Smooth muscle cell (in vitro differentiated cells): ENCODE measurements at regions not wholly inside any gene's neighbourhood (a gene's known extent, or its start where the extent isn't known, plus 50 kb on each side); places are given as distances from the start of the nearest gene placed in this dataset.
"Not testable (repeated sequence)": the region's sequence is repeated elsewhere in the genome, so short reads cannot be mapped to it uniquely, and the experiment has no call there.

Experiments
- DNase-seq: peaks from one replicate; lab custom pipeline; 2025; ENCODE audit not compliant: unreplicated experiment; lab: John Stamatoyannopoulos, UW
- H2AFZ ChIP-seq: fragments of 200-600 bp; sonication (generic); 2 replicates; pipeline ENCODE4 v1.6.0; 2016; ENCODE audit warnings: antibody characterized with exemption, low read depth, mild to moderate bottlenecking
- H3F3A ChIP-seq: fragments of 200-600 bp; sonication (generic); 2 replicates; pipeline ENCODE4 v1.6.0; 2017; ENCODE audit warnings: antibody characterized with exemption, low read depth
- H3K27ac ChIP-seq: fragments of 200-600 bp; sonication (generic); 2 replicates; pipeline ENCODE4 v1.5.1; 2016; ENCODE audit warnings: low read depth, mild to moderate bottlenecking
- H3K27me3 ChIP-seq: fragments of 200-600 bp; sonication (generic); 2 replicates; pipeline ENCODE4 v1.6.1; 2016; ENCODE audit warnings: low read depth, mild to moderate bottlenecking
- H3K36me3 ChIP-seq: fragments of 200-600 bp; sonication (generic); 2 replicates; pipeline ENCODE4 v1.5.1; 2016; ENCODE audit warnings: low read depth
- H3K4me1 ChIP-seq: fragments of 200-600 bp; sonication (generic); 2 replicates; pipeline ENCODE4 v1.5.1; 2016; ENCODE audit warnings: low read depth
- H3K4me2 ChIP-seq: fragments of 200-600 bp; sonication (generic); 2 replicates; pipeline ENCODE4 v1.6.0; 2016; ENCODE audit warnings: mild to moderate bottlenecking
- H3K4me3 ChIP-seq: fragments of 200-600 bp; sonication (generic); 2 replicates; pipeline ENCODE4 v1.5.1; 2016; ENCODE audit warnings: mild to moderate bottlenecking
- H3K79me2 ChIP-seq: fragments of 200-600 bp; sonication (generic); 2 replicates; pipeline ENCODE4 v1.6.0; 2016; ENCODE audit warnings: low read depth, mild to moderate bottlenecking
- H3K9ac ChIP-seq: fragments of 200-600 bp; sonication (generic); 2 replicates; pipeline ENCODE4 v1.6.0; 2016; ENCODE audit warnings: low read depth
- H3K9me3 ChIP-seq: fragments of 200-600 bp; sonication (generic); replicated peaks from 2 replicates; pipeline ENCODE4 v1.5.1; 2016; ENCODE audit warnings: low read depth
- H4K20me1 ChIP-seq: fragments of 200-600 bp; sonication (generic); 2 replicates; pipeline ENCODE4 v1.6.0; 2016; ENCODE audit warnings: low read depth
- WGBS: methylation state at CpG from one replicate; pipeline ENCODE4 v1.1.7; 2016; ENCODE audit warnings: low lambda C conversion rate; 5-methylcytosine and 5-hydroxymethylcytosine counted together
- TF ChIP-seq, protein P1 (sequence below): fragments of 200-600 bp; sonication (generic); IDR thresholded peaks from 2 replicates; pipeline ENCODE4 v1.5.1; 2017; ENCODE audit warnings: borderline replicate concordance, mild to moderate bottlenecking, antibody characterized with exemption; ENCODE audit not compliant: insufficient read depth, poor library complexity, severe bottlenecking

DNA sequence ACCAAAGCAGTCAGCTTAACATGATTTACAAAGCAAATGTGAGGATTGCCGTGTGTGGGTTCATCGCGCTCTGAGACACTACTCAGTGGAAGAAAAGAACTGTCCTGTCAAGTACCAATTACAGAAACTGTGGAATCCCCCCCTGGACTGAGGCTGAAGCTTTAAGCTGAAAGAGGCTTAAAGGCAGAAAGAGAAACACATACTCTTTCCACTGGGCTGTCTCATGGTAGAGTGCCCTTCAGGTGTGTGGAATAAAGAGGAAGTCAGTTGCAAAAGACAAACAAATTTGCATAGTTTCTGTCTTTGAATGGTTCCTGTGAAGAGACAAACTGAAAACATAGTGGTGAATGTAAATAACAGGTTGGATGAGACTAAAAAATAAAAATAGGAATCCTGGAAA lies 560.4 kb upstream of the SYNCRIP start:
- no peak overlapping the region for H3K4me3 ChIP-seq
- 66% methylated on average over 3 of the region's 3 CpGs for WGBS
- H3F3A ChIP-seq, result no peaks in the 10 kb centered on the region
- H3K27ac ChIP-seq, result no peak overlapping the region
- H3K4me2 ChIP-seq, result no peak overlapping the region
- H3K9ac ChIP-seq, result no peak overlapping the region
- no peak for DNase-seq
- no peaks in the 10 kb centered on the region for H3K79me2 ChIP-seq
- H3K36me3 ChIP-seq, result no peaks in the 10 kb centered on the region
- TF ChIP-seq, protein P1, sequence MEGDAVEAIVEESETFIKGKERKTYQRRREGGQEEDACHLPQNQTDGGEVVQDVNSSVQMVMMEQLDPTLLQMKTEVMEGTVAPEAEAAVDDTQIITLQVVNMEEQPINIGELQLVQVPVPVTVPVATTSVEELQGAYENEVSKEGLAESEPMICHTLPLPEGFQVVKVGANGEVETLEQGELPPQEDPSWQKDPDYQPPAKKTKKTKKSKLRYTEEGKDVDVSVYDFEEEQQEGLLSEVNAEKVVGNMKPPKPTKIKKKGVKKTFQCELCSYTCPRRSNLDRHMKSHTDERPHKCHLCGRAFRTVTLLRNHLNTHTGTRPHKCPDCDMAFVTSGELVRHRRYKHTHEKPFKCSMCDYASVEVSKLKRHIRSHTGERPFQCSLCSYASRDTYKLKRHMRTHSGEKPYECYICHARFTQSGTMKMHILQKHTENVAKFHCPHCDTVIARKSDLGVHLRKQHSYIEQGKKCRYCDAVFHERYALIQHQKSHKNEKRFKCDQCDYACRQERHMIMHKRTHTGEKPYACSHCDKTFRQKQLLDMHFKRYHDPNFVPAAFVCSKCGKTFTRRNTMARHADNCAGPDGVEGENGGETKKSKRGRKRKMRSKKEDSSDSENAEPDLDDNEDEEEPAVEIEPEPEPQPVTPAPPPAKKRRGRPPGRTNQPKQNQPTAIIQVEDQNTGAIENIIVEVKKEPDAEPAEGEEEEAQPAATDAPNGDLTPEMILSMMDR, result no peak
- H3K27me3 ChIP-seq, result no peaks in the 10 kb centered on the region
- no peak overlapping the region for H2AFZ ChIP-seq
- H4K20me1 ChIP-seq, result no peaks in the 10 kb centered on the region
- no peaks in the 10 kb centered on the region for H3K4me1 ChIP-seq
- no peaks in the 10 kb centered on the region for H3K9me3 ChIP-seq

DNA sequence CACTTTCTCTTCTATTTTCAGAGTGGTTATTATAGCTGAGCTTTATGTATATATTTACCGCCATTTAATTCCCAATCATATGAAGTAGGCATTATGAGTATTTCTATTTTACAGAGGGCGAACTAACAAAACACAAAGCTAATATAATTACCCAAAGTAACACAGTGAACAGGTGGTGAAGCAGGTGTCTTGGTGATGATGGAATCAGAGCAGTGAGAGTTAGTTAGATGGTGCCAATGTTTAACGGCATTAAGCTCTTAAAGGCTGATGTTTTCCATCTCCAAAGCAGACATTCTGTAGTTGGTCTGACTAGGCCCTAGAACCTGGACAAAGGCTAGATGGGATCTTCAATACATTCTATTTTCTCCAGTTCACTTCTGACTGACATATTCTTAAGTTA lies 551.1 kb upstream of the SYNCRIP start:
- no peaks in the 10 kb centered on the region for H3K79me2 ChIP-seq
- no peaks in the 10 kb centered on the region for H3K4me1 ChIP-seq
- no peaks in the 10 kb centered on the region for H3K9me3 ChIP-seq
- H3K4me2 ChIP-seq, result no peak overlapping the region
- no peak overlapping the region for H3K9ac ChIP-seq
- H4K20me1 ChIP-seq, result no peaks in the 10 kb centered on the region
- no peaks in the 10 kb centered on the region for H3F3A ChIP-seq
- TF ChIP-seq, protein P1, result no peak
- no peak for DNase-seq
- no peaks in the 10 kb centered on the region for H3K27me3 ChIP-seq
- no peaks in the 10 kb centered on the region for H3K36me3 ChIP-seq
- 92% methylated on average over 3 of the region's 3 CpGs for WGBS
- H2AFZ ChIP-seq, result no peak overlapping the region
- H3K27ac ChIP-seq, result no peak overlapping the region
- H3K4me3 ChIP-seq, result no peak overlapping the region

DNA sequence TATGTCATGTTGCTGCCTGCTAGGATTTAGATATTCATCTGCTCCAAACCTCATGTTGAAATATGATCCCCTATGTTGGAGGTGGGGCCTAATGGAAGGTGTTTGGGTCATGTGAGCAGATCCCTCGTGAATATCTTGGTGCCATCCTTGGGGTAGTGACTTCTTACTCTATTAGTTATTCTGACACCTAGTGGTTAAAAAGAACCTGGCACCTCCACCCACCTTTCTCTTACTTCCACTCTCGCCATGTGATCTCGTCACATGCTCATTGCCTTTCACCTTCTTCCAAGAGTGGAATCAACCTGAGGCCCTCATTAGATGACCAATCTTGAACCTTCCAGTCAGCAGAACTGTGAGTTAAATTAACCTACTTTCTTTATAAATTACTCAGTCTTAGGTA lies 549.4 kb upstream of the SYNCRIP start:
- 91% methylated on average over 3 of the region's 3 CpGs for WGBS

DNA sequence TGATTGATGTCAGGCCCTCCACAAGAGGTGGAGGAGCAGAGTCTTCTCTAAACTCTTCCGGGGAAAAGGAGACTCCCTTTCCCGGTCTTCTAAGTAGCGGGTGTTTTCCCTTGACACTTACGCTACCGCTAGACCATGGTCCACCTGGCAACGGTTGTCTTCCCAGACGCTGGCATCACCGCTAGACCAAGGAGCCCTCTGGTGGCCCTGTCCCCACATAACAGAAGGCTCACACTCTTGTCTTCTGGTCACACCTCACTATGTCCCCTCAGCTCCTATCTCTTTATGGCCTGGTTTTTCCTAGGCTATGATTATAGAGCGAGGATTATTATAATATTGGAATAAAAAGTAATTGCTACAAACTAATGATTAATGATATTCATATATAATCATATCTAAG lies 532.5 kb upstream of the SYNCRIP start:
- not testable (repeated sequence) for H3K4me1 ChIP-seq

More for the DNA sequence above, 549.4 kb upstream of the SYNCRIP start:
- no peaks in the 10 kb centered on the region for H3K79me2 ChIP-seq
- H3K4me2 ChIP-seq, result no peak overlapping the region
- H3K27me3 ChIP-seq, result no peaks in the 10 kb centered on the region
- H3K4me1 ChIP-seq, result no peaks in the 10 kb centered on the region
- H4K20me1 ChIP-seq, result no peaks in the 10 kb centered on the region
- no peaks in the 10 kb centered on the region for H3K36me3 ChIP-seq
- no peak overlapping the region for H2AFZ ChIP-seq
- no peaks in the 10 kb centered on the region for H3K9me3 ChIP-seq
- DNase-seq, result no peak
- no peak overlapping the region for H3K9ac ChIP-seq
- no peak overlapping the region for H3K4me3 ChIP-seq
- H3K27ac ChIP-seq, result no peak overlapping the region
- H3F3A ChIP-seq, result no peaks in the 10 kb centered on the region
- TF ChIP-seq, protein P1, result peak; percentile 30

More for the DNA sequence above, 532.5 kb upstream of the SYNCRIP start:
- not testable (repeated sequence) for H3K27ac ChIP-seq, H3K4me2 ChIP-seq, H3K36me3 ChIP-seq, H3K27me3 ChIP-seq, H3F3A ChIP-seq, H3K9me3 ChIP-seq, H4K20me1 ChIP-seq, H3K4me3 ChIP-seq, H3K9ac ChIP-seq, DNase-seq, H3K79me2 ChIP-seq, H2AFZ ChIP-seq
- TF ChIP-seq, protein P1, result peak; percentile 15
- WGBS, result 55% methylated on average over 9 of the region's 9 CpGs
